H9 (cell line): ENCODE measurements at regions not wholly inside any gene's neighbourhood (a gene's known extent, or its start where the extent isn't known, plus 50 kb on each side); places are given as distances from the start of the nearest gene placed in this dataset.
"Not testable (repeated sequence)": the region's sequence is repeated elsewhere in the genome, so short reads cannot be mapped to it uniquely, and the experiment has no call there.

Source experiments
- DNase-seq: peaks from one replicate; pipeline ENCODE4 v3.0.0-alpha.2; 2017
- H2AFZ ChIP-seq: one replicate; pipeline ENCODE4 v1.6.1; 2013; ENCODE audit warnings: mild to moderate bottlenecking, low read length, control low read depth, moderate library complexity
- H2AK5ac ChIP-seq: 2 replicates; pipeline ENCODE4 v1.6.1; 2013; ENCODE audit warnings: low read length, control low read depth, mixed read lengths; ENCODE audit not compliant: insufficient read length
- H2BK120ac ChIP-seq: one replicate; pipeline ENCODE4 v1.6.1; 2013; ENCODE audit warnings: low read depth, mild to moderate bottlenecking, low read length, control low read depth, inconsistent platforms; ENCODE audit not compliant: poor library complexity, severe bottlenecking
- H2BK12ac ChIP-seq: 2 replicates; pipeline ENCODE4 v1.6.1; 2013; ENCODE audit warnings: low read length, control low read depth, mixed read lengths, low read depth; ENCODE audit not compliant: insufficient read length
- H2BK15ac ChIP-seq: 2 replicates; pipeline ENCODE4 v1.6.1; 2013; ENCODE audit warnings: low read depth, low read length, control low read depth
- H2BK20ac ChIP-seq: one replicate; pipeline ENCODE4 v1.6.1; 2013; ENCODE audit warnings: low read depth, mild to moderate bottlenecking, low read length, control low read depth, inconsistent platforms; ENCODE audit not compliant: poor library complexity, severe bottlenecking
- H2BK5ac ChIP-seq: 2 replicates; pipeline ENCODE4 v1.6.1; 2013; ENCODE audit warnings: low read length, control low read depth, mixed read lengths; ENCODE audit not compliant: insufficient read length
- H3K14ac ChIP-seq: 2 replicates; pipeline ENCODE4 v1.6.1; 2013; ENCODE audit warnings: low read length, control low read depth; ENCODE audit not compliant: insufficient read depth
- H3K18ac ChIP-seq: 2 replicates; pipeline ENCODE4 v1.6.1; 2013; ENCODE audit warnings: low read depth, mild to moderate bottlenecking, mixed read lengths, low read length, control low read depth; ENCODE audit not compliant: insufficient read length
- H3K23ac ChIP-seq: 2 replicates; pipeline ENCODE4 v1.6.1; 2013; ENCODE audit warnings: low read length, control low read depth, mixed read lengths, low read depth; ENCODE audit not compliant: insufficient read length
- H3K23me2 ChIP-seq: 2 replicates; pipeline ENCODE4 v1.6.1; 2013; ENCODE audit warnings: low read depth, mild to moderate bottlenecking, mixed read lengths, low read length, control low read depth; ENCODE audit not compliant: insufficient read length, poor library complexity, severe bottlenecking
- H3K27ac ChIP-seq: 2 replicates; pipeline ENCODE4 v1.5.1; 2013; ENCODE audit warnings: low read length, control low read depth, mixed read lengths, low read depth; ENCODE audit not compliant: insufficient read length
- H3K27me3 ChIP-seq: 2 replicates; pipeline ENCODE4 v1.6.1; 2013; ENCODE audit warnings: low read length, control low read depth, inconsistent platforms; ENCODE audit not compliant: insufficient read depth
- H3K4ac ChIP-seq: 2 replicates; pipeline ENCODE4 v1.6.1; 2013; ENCODE audit warnings: low read depth, mild to moderate bottlenecking, control low read depth, inconsistent platforms, low read length, moderate library complexity
- H3K4me1 ChIP-seq: 2 replicates; pipeline ENCODE4 v1.6.1; 2013; ENCODE audit warnings: low read length, control low read depth, inconsistent platforms; ENCODE audit not compliant: insufficient read depth
- H3K4me2 ChIP-seq: 2 replicates; pipeline ENCODE4 v1.6.1; 2013; ENCODE audit warnings: low read length, control low read depth, mixed read lengths; ENCODE audit not compliant: insufficient read length, insufficient read depth
- H3K56ac ChIP-seq: 2 replicates; pipeline ENCODE4 v1.6.1; 2013; ENCODE audit warnings: low read depth, mild to moderate bottlenecking, mixed read lengths, low read length, control low read depth; ENCODE audit not compliant: insufficient read length
- H3K79me1 ChIP-seq: 2 replicates; pipeline ENCODE4 v1.6.1; 2013; ENCODE audit warnings: low read depth, mild to moderate bottlenecking, moderate library complexity, low read length, control low read depth, inconsistent platforms; ENCODE audit not compliant: insufficient read depth, poor library complexity, severe bottlenecking
- H3K79me2 ChIP-seq: 2 replicates; pipeline ENCODE4 v1.6.1; 2013; ENCODE audit warnings: low read length, control low read depth, inconsistent platforms; ENCODE audit not compliant: insufficient read depth
- H3K9ac ChIP-seq: 2 replicates; pipeline ENCODE4 v1.6.1; 2013; ENCODE audit warnings: low read length, control low read depth, mixed read lengths; ENCODE audit not compliant: insufficient read length; ENCODE audit errors: extremely low read depth
- H3K9me3 ChIP-seq: one replicate; pipeline ENCODE4 v1.6.1; 2013; ENCODE audit warnings: low read depth, low read length, inconsistent platforms; ENCODE audit not compliant: control insufficient read depth
- H3T11ph ChIP-seq: one replicate; pipeline ENCODE4 v1.6.1; 2013; ENCODE audit warnings: mild to moderate bottlenecking, low read length, control low read depth, inconsistent platforms
- H4K20me1 ChIP-seq: one replicate; pipeline ENCODE4 v1.6.1; 2013; ENCODE audit not compliant: control insufficient read depth, insufficient read length, insufficient read depth
- H4K5ac ChIP-seq: 2 replicates; pipeline ENCODE4 v1.6.1; 2013; ENCODE audit warnings: low read depth, mild to moderate bottlenecking, mixed read lengths, low read length, control low read depth; ENCODE audit not compliant: insufficient read length
- H4K8ac ChIP-seq: replicated peaks from 2 replicates; pipeline ENCODE4 v1.6.1; 2013; ENCODE audit warnings: low read length, control low read depth, mixed read lengths, low read depth; ENCODE audit not compliant: insufficient read length
- H4K91ac ChIP-seq: 2 replicates; pipeline ENCODE4 v1.6.1; 2013; ENCODE audit warnings: low read depth, mild to moderate bottlenecking, moderate library complexity, mixed read lengths, low read length, control low read depth; ENCODE audit not compliant: insufficient read length
- H3K27ac Mint-ChIP-seq, 3 experiments: 2 replicates in 2 of 3; 3 replicates in 1 of 3; pipeline ENCODE4 v1.8.0; 2020 to 2021; ENCODE audit warnings: mixed read lengths in 3 of 3, mild to moderate bottlenecking in 1 of 3, moderate library complexity in 1 of 3
- H3K27me3 Mint-ChIP-seq: 2 replicates; pipeline ENCODE4 v1.8.0; 2021; ENCODE audit warnings: low read depth, mild to moderate bottlenecking, moderate library complexity, mixed read lengths
- H3K36me3 Mint-ChIP-seq, 3 experiments: 2 replicates in 2 of 3; 3 replicates in 1 of 3; pipeline ENCODE4 v1.8.0; 2020 to 2021; ENCODE audit warnings: low read depth in 3 of 3, mixed read lengths in 3 of 3; ENCODE audit not compliant: insufficient read depth in 1 of 3
- H3K4me1 Mint-ChIP-seq, 2 experiments: 2 replicates each; pipeline ENCODE4 v1.8.0; 2020; ENCODE audit warnings: mixed read lengths in 2 of 2
- H3K4me3 Mint-ChIP-seq, 2 experiments: 2 replicates in 1 of 2; 3 replicates in 1 of 2; pipeline ENCODE4 v1.8.0; 2020 to 2021; ENCODE audit warnings: mild to moderate bottlenecking in 2 of 2, mixed read lengths in 2 of 2, moderate library complexity in 1 of 2
- H3K9me3 Mint-ChIP-seq, 2 experiments: 2 replicates in 1 of 2; 3 replicates in 1 of 2; pipeline ENCODE4 v1.8.0; 2020; ENCODE audit warnings: mild to moderate bottlenecking in 2 of 2, mixed read lengths in 2 of 2, moderate library complexity in 1 of 2
- WGBS: extraction: QIAGEN DNeasy Blood & Tissue Kit; methylation state at CpG from one replicate; pipeline ENCODE4 v1.1.7; 2013; ENCODE audit warnings: missing lambda C conversion rate, low lambda C conversion rate, mixed read lengths; ENCODE audit not compliant: insufficient read length; ENCODE audit errors: extremely low coverage; 5-methylcytosine and 5-hydroxymethylcytosine counted together

- peaks cover 29 to 34% of the 10 kb centered on the region in 2 experiments for H3K4me1 Mint-ChIP-seq
- H3K9me3 ChIP-seq, result peaks cover 11% of the 10 kb centered on the region
- not testable (repeated sequence) for H3K27ac Mint-ChIP-seq, H3K27me3 ChIP-seq, H2BK120ac ChIP-seq, H2BK20ac ChIP-seq, H3K14ac ChIP-seq, H3K4me1 ChIP-seq, H3K27me3 Mint-ChIP-seq, H4K8ac ChIP-seq, H3K4ac ChIP-seq, H4K20me1 ChIP-seq, DNase-seq, H3K9ac ChIP-seq, H3K4me3 Mint-ChIP-seq, H4K91ac ChIP-seq, H2AFZ ChIP-seq, H2AK5ac ChIP-seq, H3T11ph ChIP-seq, H3K18ac ChIP-seq, H3K79me2 ChIP-seq, H3K79me1 ChIP-seq, H3K27ac ChIP-seq, H2BK5ac ChIP-seq, H3K4me2 ChIP-seq, H3K23ac ChIP-seq, H2BK12ac ChIP-seq, H2BK15ac ChIP-seq, H3K56ac ChIP-seq, H4K5ac ChIP-seq, H3K23me2 ChIP-seq
- no CpG with 5 or more reads among the region's 3 CpGs for WGBS
- H3K36me3 Mint-ChIP-seq, result peaks cover 14 to 30% (median 26%) of the 10 kb centered on the region in 3 experiments
- H3K9me3 Mint-ChIP-seq, result peaks cover 37 to 38% of the 10 kb centered on the region in 2 experiments
Observed at GRCh38 chr1:30155253-30155652, 568.1 kb downstream of the MATN1 start.
